Endothelial cell of umbilical vein (primary cell): ENCODE measurements at regions not wholly inside any gene's neighbourhood (a gene's known extent, or its start where the extent isn't known, plus 50 kb on each side); places are given as distances from the start of the nearest gene placed in this dataset.

ENCODE experiments used
- BruUV-seq: library from RNA; stranded (reverse); fragments of 400-500 nt; replicated peaks from 2 replicates; lab custom pipeline; 2021; lab: Mats Ljungman, UMichigan
- CTCF ChIA-PET: fragments of 300-600, 350-600 bp; sonication (Branson Sonifier 250); formaldehyde crosslinking; loops from one replicate; lab custom pipeline; 2021; ENCODE audit warnings: antibody characterized with exemption, inconsistent platforms; lab: Charles Lee
- POLR2A ChIA-PET: fragments of 300-600, 350-600 bp; sonication (Branson Sonifier 250); formaldehyde crosslinking; loops from one replicate; lab custom pipeline; 2021; ENCODE audit warnings: antibody characterized with exemption, inconsistent platforms; lab: Charles Lee
- DNase-seq: peaks from one replicate; pipeline ENCODE4 v3.0.0-alpha.2; 2011; ENCODE audit warnings: low read depth, low spot score
- FAIRE-seq: peaks from 2 replicates; lab custom pipeline; 2011; peaks lifted over from hg19 to GRCh38; lab: Jason Lieb, UNC
- H2AFZ ChIP-seq: 2 replicates; pipeline ENCODE4 v1.6.0; 2012; ENCODE audit warnings: low read depth, low read length, control low read depth, inconsistent platforms
- H3K27ac ChIP-seq: 2 replicates; pipeline ENCODE4 v1.5.1; 2011; ENCODE audit warnings: low read depth, mild to moderate bottlenecking, control low read depth, low read length, moderate library complexity; ENCODE audit not compliant: insufficient read depth
- H3K27me3 ChIP-seq, 2 experiments: 2 replicates each; pipeline versions ENCODE4 v1.6.0 to v1.6.1; 2011; ENCODE audit warnings: low read length in 2 of 2, mixed read lengths in 1 of 2; ENCODE audit not compliant: control insufficient read depth in 2 of 2, insufficient read depth in 2 of 2
- H3K36me3 ChIP-seq, 2 experiments: 2 replicates in 1 of 2; 3 replicates in 1 of 2; pipeline ENCODE4 v1.5.1; 2011; ENCODE audit warnings: low read length in 2 of 2, mild to moderate bottlenecking in 1 of 2, moderate library complexity in 1 of 2; ENCODE audit not compliant: control insufficient read depth in 2 of 2, insufficient read depth in 2 of 2; ENCODE audit errors: extremely low read depth in 1 of 2
- H3K4me1 ChIP-seq: 3 replicates; pipeline ENCODE4 v1.5.1; 2011; ENCODE audit warnings: mild to moderate bottlenecking, low read length; ENCODE audit not compliant: control insufficient read depth, insufficient read depth; ENCODE audit errors: extremely low read depth
- H3K4me2 ChIP-seq: 2 replicates; pipeline ENCODE4 v1.6.1; 2011; ENCODE audit warnings: low read length, control low read depth, mixed read lengths; ENCODE audit not compliant: insufficient read depth
- H3K4me3 ChIP-seq, 3 experiments: fragments of 200-600 bp in 1 of 3; sonication (generic), shearing (Covaris generic) in 1 of 3; replicated peaks in 1 of 3; 2 replicates each; pipeline ENCODE4 v1.5.1; 2011 to 2016; ENCODE audit warnings: control low read depth in 3 of 3, low read length in 3 of 3, mild to moderate bottlenecking in 2 of 3, inconsistent platforms in 1 of 3, low read depth in 1 of 3, moderate library complexity in 1 of 3; ENCODE audit not compliant: insufficient read depth in 1 of 3
- H3K79me2 ChIP-seq: 2 replicates; pipeline ENCODE4 v1.6.0; 2012; ENCODE audit warnings: low read length, inconsistent platforms; ENCODE audit not compliant: control insufficient read depth, insufficient read depth
- H3K9ac ChIP-seq: replicated peaks from 2 replicates; pipeline ENCODE3; 2011; ENCODE audit warnings: low read length, control low read depth; ENCODE audit not compliant: insufficient read depth; ENCODE audit errors: extremely low read depth
- H3K9me1 ChIP-seq: replicated peaks from 3 replicates; pipeline ENCODE4 v1.6.0; 2011; ENCODE audit warnings: mild to moderate bottlenecking, low read length; ENCODE audit not compliant: control insufficient read depth, insufficient read depth; ENCODE audit errors: extremely low read depth
- H3K9me3 ChIP-seq: replicated peaks from 2 replicates; pipeline ENCODE4 v1.5.1; 2012; ENCODE audit warnings: low read length, inconsistent platforms; ENCODE audit not compliant: control insufficient read depth, insufficient read depth
- H4K20me1 ChIP-seq: replicated peaks from 2 replicates; pipeline ENCODE3; 2011; ENCODE audit warnings: mild to moderate bottlenecking, low read length; ENCODE audit not compliant: control insufficient read depth, insufficient read depth; ENCODE audit errors: extremely low read depth
- CTCF ChIP-seq, 2 donors: IDR thresholded peaks; 1 replicate in 1 of 2; 2 replicates in 1 of 2; pipeline ENCODE4 v1.5.1; 2011; ENCODE audit warnings: low read length in 2 of 2, mild to moderate bottlenecking in 2 of 2, moderate library complexity in 2 of 2, control low read depth in 1 of 2, inconsistent platforms in 1 of 2, low read depth in 1 of 2; ENCODE audit not compliant: insufficient read depth in 1 of 2; ENCODE audit errors: extremely low read depth in 1 of 2
- EZH2 ChIP-seq: IDR thresholded peaks from 2 replicates; pipeline ENCODE4 v1.6.1; 2012; ENCODE audit warnings: borderline replicate concordance, low read depth, mild to moderate bottlenecking, moderate library complexity, low read length, inconsistent platforms; ENCODE audit not compliant: severe bottlenecking
- FOS ChIP-seq: IDR thresholded peaks from 2 replicates; pipeline ENCODE4 v1.6.1; 2011; ENCODE audit warnings: mild to moderate bottlenecking, low read length, moderate library complexity, borderline replicate concordance; ENCODE audit not compliant: insufficient read depth
- GATA2 ChIP-seq: IDR thresholded peaks from 2 replicates; pipeline ENCODE4 v1.7.0; 2011; ENCODE audit warnings: low read depth, mild to moderate bottlenecking, moderate library complexity, mixed read lengths, low read length; ENCODE audit not compliant: insufficient read length, insufficient read depth
- JUN ChIP-seq: IDR thresholded peaks from 2 replicates; pipeline ENCODE4 v1.6.1; 2011; ENCODE audit warnings: borderline replicate concordance, low read depth; ENCODE audit not compliant: insufficient read length, insufficient read depth
- MAX ChIP-seq: IDR thresholded peaks from 2 replicates; pipeline ENCODE4 v1.6.1; 2011; ENCODE audit not compliant: insufficient read depth, insufficient read length
- MYC ChIP-seq: IDR thresholded peaks from one replicate; pipeline ENCODE4 v1.6.1; 2011; ENCODE audit warnings: mild to moderate bottlenecking, low read depth, low read length
- POLR2A ChIP-seq: IDR thresholded peaks from 2 replicates; pipeline ENCODE4 v1.6.1; 2012; ENCODE audit warnings: low read depth, mild to moderate bottlenecking, control low read depth, low read length
- POLR2AphosphoS5 ChIP-seq: IDR thresholded peaks from 2 replicates; pipeline ENCODE4 v1.6.1; 2012; ENCODE audit warnings: low read depth, mild to moderate bottlenecking, control low read depth, low read length, moderate library complexity; ENCODE audit not compliant: insufficient read depth
- dilution Hi-C: fragments of 300-500 bp; cut with MboI; formaldehyde crosslinking; loops from one replicate; pipeline ENCODE4 v1.15.0; 2019; ENCODE audit warnings: low sequenced_read_pairs; ENCODE audit not compliant: extremely low pct_ligation_motif_present
- intact Hi-C: fragments of 100-400 bp; cut with micrococcal nuclease; formaldehyde crosslinking; loops from one replicate; pipeline ENCODE4 v1.10.0; 2022

- H3K27ac ChIP-seq, result no peak overlapping the region
- no peak overlapping the region for H3K4me2 ChIP-seq
- no peaks in the 10 kb centered on the region for H3K79me2 ChIP-seq
- no peaks in the 10 kb centered on the region for H3K9me1 ChIP-seq
- FAIRE-seq, result no peak
- dilution Hi-C loops (no loop called here), intact Hi-C loops (no loop called here)
- ChIA-PET CTCF (interaction anchor here (1.5 kb wide), 1 partner anchor 17 kb away, joined by 5 read pairs; no protein-coding TSS in a partner anchor), POLR2A (no interaction called here)
- no peak for TF ChIP-seq JUN
- BruUV-seq, result no TSS peak
- no peak overlapping the region for H3K9ac ChIP-seq
- no peak overlapping the region for H3K4me3 ChIP-seq
- no peaks in the 10 kb centered on the region for H4K20me1 ChIP-seq
- no peak overlapping the region for H2AFZ ChIP-seq
- H3K36me3 ChIP-seq, result no peaks in the 10 kb centered on the region
- no peak for DNase-seq
- no peaks in the 10 kb centered on the region for H3K9me3 ChIP-seq
- H3K4me1 ChIP-seq, result no peaks in the 10 kb centered on the region
- H3K27me3 ChIP-seq, result no peaks in the 10 kb centered on the region
These were observed 359.5 kb downstream of the CPS1 start for GRCh38 chr2:210915912-210916311.

- DNase-seq (no peak), FAIRE-seq (no peak)
- Histone ChIP-seq H3K9me1 (no peaks in the 10 kb centered on the region), H3K4me2 (no peak overlapping the region), H3K4me3 (no peak overlapping the region), H4K20me1 (no peaks in the 10 kb centered on the region), H3K27me3 (no peaks in the 10 kb centered on the region), H3K9me3 (no peaks in the 10 kb centered on the region), H3K79me2 (no peaks in the 10 kb centered on the region), H3K36me3 (no peaks in the 10 kb centered on the region), H3K27ac (no peak overlapping the region), H2AFZ (no peak overlapping the region), H3K4me1 (no peaks in the 10 kb centered on the region), H3K9ac (no peak overlapping the region)
- TF ChIP-seq EZH2, result no peak
- no peak for TF ChIP-seq POLR2AphosphoS5
- TF ChIP-seq MYC, result no peak
- TF ChIP-seq POLR2A, result no peak
- no peak for TF ChIP-seq JUN
- TF ChIP-seq FOS, result no peak
- TF ChIP-seq MAX, result no peak
- no peak for TF ChIP-seq CTCF (IDR thresholded peaks at IDR 0.05; ENCODE audit: extremely low read depth in 1 of 2, insufficient read depth in 1 of 2, low read depth in 1 of 2, low read length in 2 of 2)
- TF ChIP-seq GATA2, result no peak
- ChIA-PET CTCF (no interaction called here), POLR2A (no interaction called here)
- dilution Hi-C loops, result no loop called here
- no TSS peak for BruUV-seq
- intact Hi-C loops, result no loop called here
These were observed 361.1 kb downstream of the CPS1 start for GRCh38 chr2:210917465-210917864.
